ENCODE measurements at regions not wholly inside any gene's neighbourhood (a gene's known extent, or its start where the extent isn't known, plus 50 kb on each side); places are given as distances from the start of the nearest gene placed in this dataset.
"Not testable (repeated sequence)": the region's sequence is repeated elsewhere in the genome, so short reads cannot be mapped to it uniquely, and the experiment has no call there.

DNA sequence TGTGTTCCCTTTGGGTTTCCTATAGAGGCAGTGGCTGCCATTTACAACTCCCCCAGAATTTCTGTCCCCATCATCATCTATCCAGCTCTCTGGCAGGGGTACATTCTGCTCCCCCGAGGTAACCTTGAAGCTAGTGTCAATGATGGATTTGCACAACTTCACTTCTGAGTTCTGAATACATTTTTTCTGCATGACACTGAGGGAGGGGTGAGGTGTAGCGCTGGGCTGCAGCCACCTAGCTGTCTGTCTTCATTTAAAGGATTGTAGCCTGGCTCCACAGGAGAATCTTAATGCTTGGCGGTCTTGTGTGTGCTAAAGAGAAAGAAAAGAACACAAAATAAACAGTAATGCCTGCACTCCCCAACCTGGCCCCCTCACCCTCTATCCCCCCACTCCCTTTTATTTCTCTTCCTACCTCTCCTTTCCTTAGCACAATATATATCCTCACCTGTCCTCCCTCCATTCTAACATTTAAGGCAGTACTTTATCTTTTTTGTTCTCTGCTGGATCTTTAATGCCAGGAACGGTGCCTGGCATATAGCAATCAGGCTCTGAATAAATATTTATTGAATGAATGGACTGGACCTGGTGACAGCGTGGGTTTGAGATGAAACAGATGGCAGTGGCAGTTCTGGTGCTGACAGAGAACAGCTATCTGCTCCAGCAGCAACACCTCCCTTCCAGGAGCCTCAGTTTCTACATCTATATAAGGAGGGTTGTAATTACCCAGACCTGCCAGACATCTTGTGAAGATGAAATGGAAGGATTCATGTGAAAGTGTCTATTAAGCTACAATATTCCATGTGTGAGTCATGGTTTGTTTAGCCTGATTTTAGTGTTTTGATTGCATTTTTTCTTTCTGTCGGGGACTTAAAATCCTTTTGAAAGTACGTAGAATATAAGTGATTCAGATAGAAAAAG, 163.5 kb upstream of the CDH11 start:
- DNase-seq: no peak

DNA sequence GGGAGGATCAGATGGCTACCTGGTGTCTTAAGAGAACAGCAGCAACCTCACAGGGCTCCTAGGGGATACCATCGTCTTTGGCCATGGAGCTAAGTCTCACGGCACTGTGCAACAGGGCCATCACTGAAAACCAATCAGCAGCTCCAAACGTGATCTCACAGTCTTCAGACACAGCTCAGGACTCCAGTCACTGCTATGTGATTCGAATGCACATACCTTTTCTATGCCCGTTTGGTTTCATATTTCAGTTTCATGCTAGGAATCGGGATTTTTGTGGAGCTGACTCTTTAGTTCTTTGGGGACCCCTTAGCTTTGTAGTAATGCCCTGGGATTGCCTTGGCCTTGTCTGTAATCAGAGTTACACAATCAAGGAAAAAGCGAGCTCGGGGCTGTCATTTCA, 162.8 kb upstream of the CDH11 start:
- no peak for DNase-seq

DNA sequence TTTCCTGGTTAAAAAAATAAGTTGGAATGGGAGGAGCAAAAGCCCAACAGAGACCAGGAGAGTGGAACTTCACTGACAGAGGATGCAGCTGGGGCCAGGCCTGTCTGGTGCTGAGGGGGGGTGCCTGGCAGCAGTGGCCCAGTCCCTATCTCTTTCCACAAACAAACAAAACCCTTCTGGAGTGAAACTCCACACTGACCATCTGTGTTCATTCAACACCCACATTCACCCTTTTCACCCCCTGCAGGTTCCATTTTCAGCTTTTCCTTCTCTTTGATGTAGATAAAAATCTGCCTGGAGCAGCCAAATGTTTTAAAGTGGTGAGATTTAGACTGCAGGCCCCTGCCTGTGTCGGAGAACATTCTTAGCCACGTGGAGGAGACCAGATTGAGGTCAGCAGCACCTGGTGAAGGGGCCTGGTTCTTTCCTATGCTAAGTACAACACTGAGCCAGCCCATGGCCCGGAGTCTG, 161.4 kb upstream of the CDH11 start:
- DNase-seq: no peak

DNA sequence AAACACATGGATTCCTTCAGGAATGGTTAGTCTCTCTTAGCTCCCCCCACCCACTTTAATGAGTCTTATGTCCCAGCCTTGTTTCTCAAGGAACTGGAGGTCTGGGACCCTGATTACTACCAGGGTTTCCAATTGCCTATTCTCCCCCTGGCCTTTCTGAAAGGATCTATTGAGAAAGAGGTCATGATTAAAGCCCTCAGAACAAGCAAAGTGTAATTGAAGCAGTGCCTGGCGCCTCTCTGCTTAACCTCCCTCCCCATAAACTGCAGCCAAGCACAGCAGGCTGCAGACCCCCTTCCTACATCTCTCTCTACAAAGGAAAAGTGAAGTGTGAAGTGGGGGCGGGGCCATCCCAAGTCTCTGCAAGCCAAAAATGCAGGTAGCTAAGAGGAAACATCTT, 159.7 kb upstream of the CDH11 start:
- DNase-seq: no peak

DNA sequence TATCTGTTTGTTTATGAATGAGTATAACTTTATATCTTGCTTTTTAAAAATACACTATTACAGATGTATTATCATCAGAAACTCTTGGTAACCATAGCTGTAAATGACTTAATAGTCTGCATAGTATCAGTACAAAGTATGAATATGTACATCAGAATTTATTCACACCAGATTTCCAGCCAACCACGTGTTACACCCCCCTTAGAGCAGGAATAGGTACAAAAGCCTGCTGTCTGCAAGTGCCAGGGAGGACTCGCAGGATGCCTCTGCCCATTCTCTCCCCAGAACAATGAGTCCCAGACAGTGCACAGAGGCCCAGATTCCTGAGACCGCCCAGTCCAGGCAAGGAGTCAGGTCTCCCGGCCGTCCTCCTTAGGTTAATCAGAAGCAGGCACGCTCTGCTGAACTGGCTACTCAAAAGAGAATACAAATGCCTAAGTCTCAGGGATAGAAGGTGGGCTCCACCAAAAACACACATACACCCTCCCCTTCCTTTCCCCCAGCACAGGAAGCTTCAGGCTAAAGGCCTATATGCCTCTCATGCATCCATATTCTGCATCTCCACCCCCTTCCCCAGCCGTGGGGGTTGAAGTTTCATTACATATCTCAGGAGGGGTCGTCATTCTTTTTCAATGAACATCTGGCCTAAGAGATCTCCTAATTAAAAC, 159.1 kb upstream of the CDH11 start:
- DNase-seq: no peak

DNA sequence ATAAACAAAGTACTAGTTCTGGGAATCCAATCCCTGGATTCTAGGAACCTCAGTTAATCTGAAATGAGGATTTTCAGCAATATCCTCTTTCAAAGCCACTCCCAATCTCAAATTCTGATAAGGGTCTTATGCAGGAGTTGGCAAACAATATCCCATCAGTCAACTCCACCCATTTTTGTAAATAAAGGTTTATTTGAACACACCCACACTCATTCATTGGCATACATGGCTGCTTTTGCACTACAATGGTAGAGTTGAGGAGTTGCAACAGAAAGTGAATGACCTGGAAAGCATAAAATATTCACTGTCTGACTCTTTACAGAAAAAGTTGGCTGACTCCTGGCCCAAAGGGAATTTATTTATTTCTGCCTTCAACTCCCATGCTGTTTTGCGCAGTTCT, 157.7 kb upstream of the CDH11 start:
- no peak for DNase-seq

DNA sequence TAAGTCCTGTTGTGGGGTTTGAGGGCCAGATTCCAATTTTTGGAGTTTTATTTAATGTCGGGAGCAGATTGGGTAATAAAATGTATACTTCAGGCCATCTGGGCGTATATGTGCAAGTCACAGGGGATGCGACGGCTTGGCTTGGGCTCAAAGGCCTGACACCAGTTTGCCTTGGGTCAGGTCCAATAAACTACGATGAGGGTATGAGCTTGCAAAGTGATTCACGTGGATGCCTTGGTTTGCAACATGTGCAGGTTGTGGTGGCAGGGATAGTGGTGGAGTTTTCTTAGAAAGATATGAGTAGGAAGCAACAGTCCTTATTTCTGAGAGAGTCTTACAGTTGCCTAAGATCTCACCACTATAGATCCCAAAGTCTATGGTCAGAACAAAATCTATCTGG, 157.0 kb upstream of the CDH11 start:
- DNase-seq: no peak

DNA sequence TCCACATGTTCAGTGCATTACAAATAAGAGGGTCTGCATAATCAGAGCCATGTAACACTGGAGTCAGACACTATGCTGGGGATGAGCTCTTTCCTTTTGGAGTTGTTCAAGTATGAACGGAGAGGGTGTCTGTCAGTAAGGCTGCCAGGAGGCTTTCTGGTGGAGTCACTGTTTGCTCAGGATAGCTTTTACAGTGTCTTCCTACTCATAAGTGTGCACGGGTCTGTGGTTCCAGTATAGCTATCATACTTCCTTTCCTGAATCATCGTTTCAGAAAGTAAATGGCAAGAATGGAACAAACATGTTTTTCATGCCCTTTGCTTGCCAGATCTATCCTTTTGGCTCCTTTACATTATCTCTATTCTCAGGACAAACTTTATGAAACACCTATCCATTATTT, 152.7 kb upstream of the CDH11 start:
- no peak for DNase-seq

DNA sequence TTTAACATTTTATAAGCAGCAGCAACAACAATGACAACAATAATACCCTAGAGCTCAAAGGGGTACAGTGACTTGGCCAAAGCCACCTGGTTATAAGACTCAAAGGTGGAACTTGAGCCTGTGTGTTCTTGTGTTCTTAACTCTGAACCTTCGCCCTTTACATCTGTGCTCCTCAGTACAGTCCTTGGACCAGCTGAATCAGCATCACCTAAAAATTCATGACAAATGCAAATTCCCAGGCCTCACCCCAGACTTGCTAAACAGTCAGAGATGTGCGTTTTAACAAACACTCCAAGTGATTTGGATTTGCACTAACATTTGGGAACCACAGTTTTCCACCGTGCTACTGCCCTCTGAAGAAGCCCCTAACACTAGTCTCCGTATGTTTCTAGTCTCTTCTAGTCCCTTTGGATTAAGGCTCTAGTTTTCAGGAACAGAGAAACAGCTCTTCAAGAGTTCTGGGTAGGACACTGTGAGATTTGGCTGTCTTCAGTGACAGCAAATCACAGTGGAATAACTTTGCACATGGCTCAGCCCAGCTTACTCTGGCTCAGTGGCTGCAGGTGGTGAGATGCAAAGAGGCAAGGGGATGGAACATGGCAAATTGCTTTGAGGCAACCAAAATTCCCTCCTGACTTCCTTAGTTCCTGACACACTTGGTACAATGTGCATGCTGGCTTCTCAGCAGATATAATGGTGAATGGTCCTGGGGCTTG, 151.0 kb upstream of the CDH11 start:
- DNase-seq: no peak

DNA sequence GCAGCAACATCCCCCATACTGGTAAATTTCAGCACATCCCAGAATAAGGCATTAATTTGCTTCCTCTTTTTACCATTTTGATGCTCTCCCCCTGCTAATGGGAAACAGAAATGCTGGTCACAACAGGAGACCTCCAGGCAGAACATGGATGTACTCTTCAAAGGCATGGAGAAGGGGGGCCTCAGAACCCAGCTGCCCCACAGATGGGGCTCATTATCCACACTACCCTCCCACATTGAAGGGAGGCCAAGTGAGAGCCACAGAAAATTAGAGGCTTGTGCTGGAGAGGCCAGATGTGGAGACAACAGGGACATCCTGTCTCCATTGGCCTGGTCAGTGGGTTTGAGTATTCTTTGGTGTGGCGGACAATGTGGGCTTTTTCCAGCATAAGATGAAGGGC, 150.1 kb upstream of the CDH11 start:
- no peak for DNase-seq

DNA sequence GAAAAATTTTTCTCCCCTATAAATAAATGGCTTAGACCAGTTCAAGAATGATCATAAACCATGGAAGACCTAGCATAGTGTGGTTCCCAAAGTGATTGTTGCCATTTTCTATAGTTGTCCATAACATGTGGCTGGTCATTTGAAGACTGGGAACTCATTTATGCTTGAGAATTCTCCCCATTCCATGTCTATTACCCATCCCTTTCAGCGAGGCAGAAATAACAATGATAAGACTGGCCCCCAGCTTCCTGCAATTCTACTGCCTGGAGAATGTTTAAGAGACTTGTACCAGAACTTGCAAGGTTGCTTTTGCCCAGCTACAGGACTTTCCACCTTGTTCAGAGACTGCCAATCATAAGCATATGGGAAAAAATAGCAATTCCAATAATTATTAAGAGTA, 146.5 kb upstream of the CDH11 start:
- no peak for DNase-seq

DNA sequence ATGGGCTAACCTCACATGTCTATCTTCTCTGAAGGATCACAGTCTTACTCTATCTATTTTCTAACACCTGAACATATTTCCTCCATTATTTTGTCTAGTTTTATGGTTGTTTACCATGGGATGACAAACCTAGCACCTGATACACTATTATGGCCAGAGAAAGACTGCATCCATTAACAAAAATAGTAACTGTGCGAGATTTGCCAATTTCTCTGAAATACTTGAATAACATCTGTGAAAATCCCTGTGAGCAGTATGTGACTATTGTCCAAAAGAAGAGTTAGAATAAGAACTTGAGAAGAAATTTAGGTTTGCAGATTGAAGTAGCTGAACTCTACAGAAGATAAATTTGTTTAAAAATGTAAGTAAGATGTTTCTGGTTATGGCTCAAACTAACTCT, 142.0 kb upstream of the CDH11 start:
- no peak for DNase-seq

DNA sequence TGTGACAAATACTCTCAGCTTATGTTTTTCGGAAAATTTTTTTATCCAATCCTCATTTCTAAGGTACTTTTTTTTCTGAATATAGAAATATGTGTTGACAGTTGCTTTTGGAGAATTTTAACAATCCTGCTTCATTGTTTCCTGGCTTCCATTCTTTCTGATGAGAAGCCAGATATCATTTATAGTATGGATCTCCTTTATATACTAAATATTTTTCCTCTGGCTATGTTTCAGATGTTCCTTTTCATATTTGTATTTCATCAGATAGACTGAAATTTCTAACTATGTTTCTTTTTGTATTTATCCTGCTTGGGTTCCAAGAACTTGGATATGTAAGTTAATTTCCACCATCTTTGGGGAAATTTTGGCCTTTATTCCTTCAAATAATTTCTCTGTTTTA, 138.9 kb upstream of the CDH11 start:
- no peak for DNase-seq

DNA sequence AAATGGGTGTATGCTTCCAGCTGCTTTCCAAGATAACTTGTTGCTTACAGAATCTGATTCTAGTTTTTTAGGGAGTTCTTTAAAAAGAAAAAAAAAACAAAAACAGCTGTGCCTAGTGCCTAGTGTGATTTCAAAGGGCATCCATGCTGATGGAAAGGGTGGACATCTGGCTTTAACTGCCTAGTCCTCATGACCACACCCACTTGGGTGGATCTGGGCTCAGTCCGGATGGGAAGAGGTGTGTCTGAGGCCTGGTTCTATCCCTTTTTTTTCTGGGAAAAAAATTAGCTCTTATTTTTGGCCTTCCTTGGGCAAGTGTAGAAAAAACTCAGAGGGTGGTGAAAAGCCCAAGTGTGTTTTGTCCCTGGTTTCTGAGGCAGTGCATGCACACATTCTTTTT, 132.3 kb upstream of the CDH11 start:
- no peak for DNase-seq

DNA sequence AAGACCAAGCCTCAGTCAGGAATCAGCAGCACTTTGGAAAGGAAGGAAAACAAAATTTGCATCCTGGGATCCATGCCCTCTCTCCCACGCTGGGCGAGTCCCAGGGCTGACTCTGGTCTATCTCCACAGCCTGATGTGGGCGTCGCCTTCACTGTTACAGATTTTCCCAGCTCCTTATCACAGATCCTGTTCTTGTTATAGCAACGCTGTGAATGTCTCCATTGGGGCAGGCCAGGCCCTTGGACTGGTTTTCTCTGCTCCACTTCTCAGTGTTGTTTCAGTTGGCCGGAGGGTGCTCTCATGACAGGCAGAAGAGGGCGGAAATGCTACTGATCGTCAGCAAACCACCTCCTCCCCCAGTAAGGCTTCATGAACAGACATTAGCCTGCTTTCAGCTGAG, 127.9 kb upstream of the CDH11 start:
- no peak for DNase-seq

DNA sequence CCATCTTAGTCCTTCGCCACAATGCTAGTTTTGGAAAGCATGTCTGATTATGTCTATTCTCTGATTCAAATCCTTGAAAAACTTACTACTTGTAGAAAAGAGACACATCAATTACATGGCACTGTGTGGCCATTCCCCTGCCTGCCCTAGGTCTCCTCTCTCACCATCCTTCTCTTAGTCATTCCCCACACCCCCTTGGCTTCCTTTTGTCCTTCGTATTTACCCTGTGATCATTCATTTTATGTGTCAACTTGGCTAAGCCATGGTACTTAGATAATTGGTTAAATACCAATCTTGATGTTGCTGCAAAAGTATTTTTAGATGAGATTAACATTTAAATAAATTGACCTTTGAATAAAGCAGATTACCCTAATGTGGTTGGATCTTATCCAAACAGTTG, 122.9 kb upstream of the CDH11 start:
- no peak for DNase-seq

DNA sequence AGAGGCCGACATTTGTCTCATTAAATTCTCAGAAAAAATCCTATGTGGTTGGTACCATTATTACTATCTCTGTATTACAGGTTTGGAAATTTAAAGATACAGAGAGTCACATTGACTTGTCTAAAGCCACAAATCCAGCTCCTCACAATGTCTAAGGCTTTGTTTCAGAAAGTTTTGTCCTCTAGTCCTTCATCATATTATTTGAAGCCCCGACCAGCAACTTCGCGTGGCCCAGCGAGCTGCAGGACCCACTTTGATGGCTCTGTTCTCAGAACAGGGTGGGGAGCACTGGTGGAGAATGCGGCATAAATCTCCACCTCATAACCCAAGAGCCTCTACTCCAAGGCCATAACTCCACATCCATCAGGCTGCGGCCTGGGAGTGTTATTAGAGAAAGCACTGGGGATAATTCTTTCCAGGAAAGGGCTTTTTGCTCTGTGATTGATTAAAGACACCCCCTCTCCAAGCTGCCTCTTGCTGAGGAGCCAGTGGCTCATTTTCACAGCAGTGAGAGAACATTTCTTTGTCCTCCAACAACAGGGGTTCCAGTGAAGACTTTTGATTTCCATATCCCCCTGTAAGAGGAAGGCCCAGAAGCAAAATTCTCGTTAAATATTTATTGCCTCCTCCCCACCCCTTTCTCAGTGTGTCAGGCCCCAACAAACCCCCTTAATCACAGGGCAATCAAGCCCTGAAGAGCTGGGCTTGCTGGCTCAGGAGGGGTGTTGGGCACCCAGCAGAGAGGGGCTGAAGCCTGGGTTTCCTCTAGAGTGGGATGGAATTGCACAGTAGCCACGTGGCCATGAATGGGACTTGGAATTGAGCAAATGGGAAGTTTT, 113.7 kb upstream of the CDH11 start:
- DNase-seq: no peak

DNA sequence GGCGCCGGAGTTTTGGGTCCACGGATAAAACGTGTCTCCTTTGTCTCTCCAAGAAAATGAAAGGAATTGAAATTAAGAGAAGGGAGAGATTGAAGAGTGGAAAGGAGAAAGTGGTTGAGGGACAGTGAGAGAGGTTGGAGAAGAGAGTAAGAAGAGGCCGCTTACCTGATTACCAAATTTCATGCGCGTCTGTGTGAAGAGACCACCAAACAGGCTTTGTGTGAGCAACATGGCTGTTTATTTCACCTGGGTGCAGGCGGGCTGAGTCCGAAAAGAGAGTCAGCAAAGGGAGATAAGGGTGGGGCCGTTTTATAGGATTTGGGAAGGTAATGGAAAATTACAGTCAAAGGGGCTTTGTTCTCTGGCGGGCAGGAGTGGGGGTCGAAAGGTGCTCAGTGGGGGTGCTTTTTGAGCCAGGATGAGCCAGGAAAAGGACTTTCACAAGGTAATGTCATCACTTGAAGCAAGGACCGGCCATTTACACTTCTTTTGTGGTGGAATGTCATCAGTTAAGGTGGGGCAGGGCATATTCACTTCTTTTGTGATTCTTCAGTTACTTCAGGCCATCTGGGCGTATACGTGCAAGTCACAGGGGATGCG, 113.0 kb upstream of the CDH11 start:
- DNase-seq: not testable (repeated sequence)

DNA sequence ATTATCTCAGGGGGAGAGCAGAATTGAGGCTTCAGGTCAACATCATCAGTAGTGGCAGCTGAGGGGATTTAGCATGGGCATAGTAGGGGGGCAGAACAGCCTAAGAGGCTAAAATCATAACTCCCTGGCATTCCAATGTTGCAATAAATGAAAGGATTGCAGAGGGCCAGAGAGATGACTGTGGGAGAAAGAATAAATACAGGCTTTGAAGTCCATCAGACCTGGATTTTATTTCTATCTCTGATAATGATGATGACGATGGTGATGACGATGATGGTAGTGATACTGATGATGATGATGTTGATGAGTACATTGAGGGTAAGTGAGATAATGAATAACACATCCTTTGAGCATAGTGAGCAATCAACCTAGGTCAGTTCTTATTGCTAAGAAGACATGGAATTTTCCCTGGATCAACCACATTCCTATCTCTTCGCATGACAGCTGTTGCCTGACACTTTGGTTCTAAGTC, 107.4 kb upstream of the CDH11 start:
- DNase-seq: no peak

DNA sequence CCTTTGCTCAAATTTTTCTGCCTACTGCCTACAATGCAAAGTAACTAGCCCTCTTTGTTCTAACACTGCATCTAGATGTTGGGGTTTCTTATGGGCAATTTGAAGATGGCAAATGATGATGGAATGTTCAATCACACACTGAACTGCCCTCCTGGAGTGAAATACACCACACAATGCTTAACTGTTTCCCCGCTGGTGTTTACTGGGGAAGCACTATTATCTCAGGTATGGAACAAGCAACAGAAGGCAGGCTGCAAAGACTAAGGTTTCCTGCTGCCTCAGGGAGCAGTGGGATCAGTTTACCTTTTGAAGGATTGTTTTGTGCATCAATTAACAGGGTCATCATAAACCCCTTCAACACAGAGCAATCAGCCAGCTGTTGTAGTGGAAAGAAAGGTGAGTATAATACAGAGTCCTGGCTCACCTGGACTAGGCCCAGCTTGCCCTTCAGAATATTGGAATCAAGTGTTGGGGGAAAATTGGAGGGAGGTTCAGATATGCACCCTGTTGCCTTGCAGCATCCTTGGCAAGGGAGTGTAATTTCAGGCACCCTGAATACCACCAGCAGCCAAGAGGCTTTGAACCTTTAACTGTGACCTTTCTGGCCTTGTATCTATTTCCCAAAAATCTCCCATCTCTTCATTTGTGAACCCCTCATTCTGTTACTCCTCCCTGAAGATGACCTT, 105.4 kb upstream of the CDH11 start:
- DNase-seq: no peak

DNA sequence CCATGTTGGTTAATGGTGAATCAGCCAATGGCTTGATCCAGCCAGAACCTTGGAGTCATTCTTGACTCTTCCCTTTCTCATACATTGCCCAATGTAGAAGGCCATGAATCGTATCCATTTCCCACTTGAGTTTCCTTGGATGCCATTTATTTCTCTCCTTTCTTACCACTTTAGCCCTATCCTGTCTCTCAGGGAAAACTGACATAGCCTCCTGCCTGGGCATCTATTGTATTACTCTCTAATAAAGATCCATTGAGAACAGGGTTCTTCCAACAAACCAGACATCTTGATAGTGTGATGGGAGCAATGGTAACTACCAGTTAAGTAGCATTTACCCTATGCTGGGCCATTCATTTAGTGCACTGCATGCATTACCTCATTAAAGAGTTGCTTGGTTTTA, 104.2 kb upstream of the CDH11 start:
- no peak for DNase-seq

DNA sequence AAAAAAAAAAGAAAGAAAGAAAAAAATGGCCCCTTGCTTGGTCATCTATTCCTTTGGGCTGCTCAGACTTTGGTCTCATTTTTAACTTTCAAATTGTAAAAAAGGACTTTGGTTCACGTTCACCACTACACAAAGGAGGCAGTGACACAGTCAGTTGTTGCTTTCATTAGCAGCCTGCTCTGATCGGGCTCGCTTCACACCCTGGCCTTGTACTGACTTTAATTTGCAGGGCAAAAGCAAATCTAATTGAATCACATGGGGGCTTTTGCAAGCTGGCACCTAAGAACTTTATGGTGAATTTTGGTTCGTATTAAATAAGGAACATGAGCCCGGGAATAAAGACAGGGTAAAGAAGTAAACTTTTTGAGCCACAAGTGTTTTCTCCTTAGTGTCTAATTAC, 103.6 kb upstream of the CDH11 start:
- DNase-seq: no peak
